SK-N-SH treated with all-trans-retinoic acid at 6 μM for 48 hours (cell line): ENCODE measurements at regions not wholly inside any gene's neighbourhood (a gene's known extent, or its start where the extent isn't known, plus 50 kb on each side); places are given as distances from the start of the nearest gene placed in this dataset.

Experiments used
- ATAC-seq: fragments of 200-7000 bp; cut with Tn5 transposase; 3 replicates; pipeline ENCODE4 v1.9.1; 2020; ENCODE audit warnings: mild to moderate bottlenecking, moderate library complexity
- ARNTL ChIP-seq: fragments of 450-650 bp; formaldehyde crosslinking; IDR thresholded peaks from 2 replicates; pipeline ENCODE4 v1.5.0; 2020; ENCODE audit warnings: low read depth, mild to moderate bottlenecking, moderate library complexity, borderline replicate concordance
- BACH2 ChIP-seq: fragments of 250-450 bp; sonication (Bioruptor Pico); IDR thresholded peaks from 2 replicates; pipeline ENCODE4 v1.9.0; 2021; ENCODE audit warnings: mild to moderate bottlenecking, borderline replicate concordance
- CREB5 ChIP-seq: fragments of 250-450 bp; sonication (Bioruptor Pico); IDR thresholded peaks from 2 replicates; pipeline ENCODE4 v1.5.1; 2020; ENCODE audit warnings: low read depth, mild to moderate bottlenecking, moderate library complexity
- CSDC2 ChIP-seq: fragments of 250-450 bp; sonication (Bioruptor Pico); IDR thresholded peaks from 2 replicates; pipeline ENCODE4 v1.5.0; 2020; ENCODE audit warnings: mild to moderate bottlenecking, moderate library complexity
- CSRNP3 ChIP-seq: fragments of 250-450 bp; sonication (Bioruptor Pico); IDR thresholded peaks from 2 replicates; pipeline ENCODE4 v1.5.1; 2021; ENCODE audit warnings: mild to moderate bottlenecking, moderate library complexity
- ESRRG ChIP-seq: fragments of 250-450 bp; sonication (Bioruptor Pico); IDR thresholded peaks from 2 replicates; pipeline ENCODE4 v1.6.1; 2021; ENCODE audit warnings: mild to moderate bottlenecking
- GLIS3 ChIP-seq: fragments of 250-450 bp; sonication (Bioruptor Pico); IDR thresholded peaks from 2 replicates; pipeline ENCODE4 v1.5.0; 2020; ENCODE audit warnings: mild to moderate bottlenecking, moderate library complexity
- ISL1 ChIP-seq: fragments of 250-450 bp; sonication (Bioruptor Pico); IDR thresholded peaks from 2 replicates; pipeline ENCODE4 v2.1.2; 2022; ENCODE audit warnings: mild to moderate bottlenecking, moderate library complexity
- OSR1 ChIP-seq: fragments of 250-450 bp; sonication (Bioruptor Pico); IDR thresholded peaks from 2 replicates; pipeline ENCODE4 v1.8.0; 2022; ENCODE audit warnings: moderate library complexity, mild to moderate bottlenecking, inconsistent platforms
- PATZ1 ChIP-seq: fragments of 250-450 bp; sonication (Bioruptor Pico); IDR thresholded peaks from 2 replicates; pipeline ENCODE4 v1.8.0; 2020; ENCODE audit warnings: mild to moderate bottlenecking, moderate library complexity, borderline replicate concordance
- POU6F1 ChIP-seq: fragments of 250-450 bp; sonication (Bioruptor Pico); IDR thresholded peaks from 2 replicates; pipeline ENCODE4 v1.8.0; 2021; ENCODE audit warnings: low read depth, mild to moderate bottlenecking, moderate library complexity, borderline replicate concordance
- PPARA ChIP-seq: fragments of 250-450 bp; sonication (Bioruptor Pico); IDR thresholded peaks from 2 replicates; pipeline ENCODE4 v1.5.0; 2020; ENCODE audit warnings: mild to moderate bottlenecking, borderline replicate concordance
- RARB ChIP-seq: fragments of 250-450 bp; sonication (Bioruptor Pico); IDR thresholded peaks from 2 replicates; pipeline ENCODE4 v1.8.0; 2021; ENCODE audit warnings: mild to moderate bottlenecking, moderate library complexity
- SNAI2 ChIP-seq: fragments of 250-450 bp; sonication (Bioruptor Pico); IDR thresholded peaks from 2 replicates; pipeline ENCODE4 v1.5.0; 2020; ENCODE audit warnings: mild to moderate bottlenecking, moderate library complexity
- TCF4 ChIP-seq: fragments of 250-450 bp; sonication (Bioruptor Pico); IDR thresholded peaks from 2 replicates; pipeline ENCODE4 v1.8.0; 2021; ENCODE audit warnings: mild to moderate bottlenecking, moderate library complexity, borderline replicate concordance
- TOX ChIP-seq: fragments of 250-450 bp; sonication (Bioruptor Pico); IDR thresholded peaks from 2 replicates; pipeline ENCODE4 v1.8.0; 2021; ENCODE audit warnings: mild to moderate bottlenecking, moderate library complexity, borderline replicate concordance
- TSHZ2 ChIP-seq: fragments of 250-450 bp; sonication (Bioruptor Pico); IDR thresholded peaks from 2 replicates; pipeline ENCODE4 v1.5.0; 2020; ENCODE audit warnings: mild to moderate bottlenecking, moderate library complexity
- ZC3H10 ChIP-seq: fragments of 250-450 bp; sonication (Bioruptor Pico); IDR thresholded peaks from 2 replicates; pipeline ENCODE4 v1.5.1; 2021; ENCODE audit warnings: mild to moderate bottlenecking, moderate library complexity
- ZFP3 ChIP-seq: fragments of 250-450 bp; sonication (Bioruptor Pico); IDR thresholded peaks from 2 replicates; pipeline ENCODE4 v1.5.0; 2020; ENCODE audit warnings: mild to moderate bottlenecking, moderate library complexity
- ZFP30 ChIP-seq: fragments of 450-650 bp; formaldehyde crosslinking; IDR thresholded peaks from 2 replicates; pipeline ENCODE4 v1.5.0; 2022; ENCODE audit warnings: mild to moderate bottlenecking, moderate library complexity
- ZNF565 ChIP-seq: fragments of 450-650 bp; formaldehyde crosslinking; conservative IDR thresholded peaks from 2 replicates; pipeline ENCODE4 v1.5.0; 2020; ENCODE audit warnings: low read depth, mild to moderate bottlenecking, moderate library complexity
- ZNF70 ChIP-seq: fragments of 450-650 bp; formaldehyde crosslinking; IDR thresholded peaks from 2 replicates; pipeline ENCODE4 v1.5.0; 2020; ENCODE audit warnings: mild to moderate bottlenecking, moderate library complexity
- ZNF8 ChIP-seq: fragments of 450-650 bp; formaldehyde crosslinking; IDR thresholded peaks from 2 replicates; pipeline ENCODE4 v1.5.0; 2020; ENCODE audit warnings: mild to moderate bottlenecking, moderate library complexity

GRCh38 chr2:63680455-63680854 is 91.7 kb downstream of the MDH1 start:
- ATAC-seq, result no peak
- TF ChIP-seq RARB (no peak), PPARA (no peak), ZFP30 (CRISPR knock-in tag) (no peak), ZNF565 (CRISPR knock-in tag) (no peak), ZNF8 (no peak), ESRRG (CRISPR knock-in tag) (no peak), BACH2 (CRISPR knock-in tag) (no peak), ISL1 (CRISPR knock-in tag) (no peak), ZC3H10 (no peak), TOX (CRISPR knock-in tag) (no peak), ARNTL (no peak), ZFP3 (no peak), OSR1 (CRISPR knock-in tag) (no peak), CSRNP3 (CRISPR knock-in tag) (no peak), ZNF70 (no peak)

GRCh38 chr2:63681896-63682295 is 93.1 kb downstream of the MDH1 start:
- ATAC-seq, result no peak
- TF ChIP-seq CSDC2 (CRISPR knock-in tag) (no peak), ZNF70 (no peak)
- TF ChIP-seq, all 23 proteins: peak for 0

- no peak for TF ChIP-seq TCF4 (CRISPR knock-in tag)
- no peak for TF ChIP-seq ZC3H10
- TF ChIP-seq PATZ1 (CRISPR knock-in tag), result no peak
- TF ChIP-seq CSRNP3 (CRISPR knock-in tag), result no peak
- TF ChIP-seq CREB5 (CRISPR knock-in tag), result no peak
- no peak for TF ChIP-seq SNAI2 (CRISPR knock-in tag)
- no peak for TF ChIP-seq RARB
- TF ChIP-seq GLIS3 (CRISPR knock-in tag), result no peak
- TF ChIP-seq ZFP3, result no peak
- TF ChIP-seq ESRRG (CRISPR knock-in tag), result no peak
- TF ChIP-seq, all 23 proteins: peak for 0
Observed at GRCh38 chr2:63692002-63692606, 103.3 kb downstream of the MDH1 start.

GRCh38 chr2:63695583-63695982 is 106.8 kb downstream of the MDH1 start:
- no peak for ATAC-seq
- no peak for TF ChIP-seq CSDC2 (CRISPR knock-in tag)
- no peak for TF ChIP-seq ARNTL
- no peak for TF ChIP-seq RARB
- no peak for TF ChIP-seq TOX (CRISPR knock-in tag)
- no peak for TF ChIP-seq GLIS3 (CRISPR knock-in tag)
- no peak for TF ChIP-seq BACH2 (CRISPR knock-in tag)
- TF ChIP-seq TSHZ2 (CRISPR knock-in tag), result no peak
- no peak for TF ChIP-seq POU6F1 (CRISPR knock-in tag)
- TF ChIP-seq ZFP3, result no peak
- no peak for TF ChIP-seq TCF4 (CRISPR knock-in tag)
- TF ChIP-seq, all 23 proteins: peak for 0

More at GRCh38 chr2:63692002-63692606, 103.3 kb downstream of the MDH1 start:
- peak; percentile 87 for ATAC-seq
